B cell (primary cell): ENCODE measurements at regions not wholly inside any gene's neighbourhood (a gene's known extent, or its start where the extent isn't known, plus 50 kb on each side); places are given as distances from the start of the nearest gene placed in this dataset.

Experiments
- ATAC-seq: fragments of 200-7000 bp; cut with Tn5 transposase; one replicate; pipeline ENCODE4 v1.10.0; 2021; ENCODE audit warnings: low read depth, mild to moderate bottlenecking, moderate number of reproducible peaks, moderate library complexity
- CTCF ChIA-PET: fragments of 350-600 bp; sonication (Branson Sonifier 250); formaldehyde crosslinking; loops from one replicate; lab custom pipeline; 2021; ENCODE audit warnings: antibody characterized with exemption, inconsistent platforms; lab: Charles Lee
- POLR2A ChIA-PET: fragments of 350-600 bp; sonication (Branson Sonifier 250); formaldehyde crosslinking; loops from one replicate; lab custom pipeline; 2021; ENCODE audit warnings: antibody characterized with exemption; lab: Charles Lee
- DNase-seq: peaks from one replicate; pipeline ENCODE4 v3.0.0; 2013
- H2AFZ ChIP-seq: 2 replicates; pipeline ENCODE4 v1.6.1; 2012; ENCODE audit warnings: mild to moderate bottlenecking, low read depth, low read length; ENCODE audit not compliant: insufficient read depth, poor library complexity, severe bottlenecking
- H3K27ac ChIP-seq, 2 donors: 1 replicate in 1 of 2; 2 replicates in 1 of 2; pipeline ENCODE4 v1.5.1; 2012 to 2013; ENCODE audit warnings: low read length in 2 of 2, mild to moderate bottlenecking in 2 of 2, moderate library complexity in 1 of 2
- H3K27me3 ChIP-seq, 4 experiments: fragments of 200-600 bp in 1 of 4; sonication (generic) in 1 of 4; replicated peaks in 1 of 4; 1 replicate in 2 of 4; 2 replicates in 2 of 4; pipeline versions ENCODE4 v1.6.1 to v1.7.0; 2013 to 2016; ENCODE audit warnings: low read length in 3 of 4, mild to moderate bottlenecking in 2 of 4, mixed read lengths in 1 of 4, moderate library complexity in 1 of 4; ENCODE audit not compliant: insufficient read depth in 4 of 4, control insufficient read depth in 3 of 4; ENCODE audit errors: control extremely low read depth in 1 of 4
- H3K36me3 ChIP-seq, 2 experiments: replicated peaks in 1 of 2; 1 replicate in 1 of 2; 2 replicates in 1 of 2; pipeline versions ENCODE4 v1.6.1 to v1.7.1; 2013; ENCODE audit warnings: low read length in 1 of 2; ENCODE audit not compliant: insufficient read depth in 2 of 2, control insufficient read depth in 1 of 2; ENCODE audit errors: control extremely low read depth in 1 of 2, extremely low read depth in 1 of 2
- H3K4me1 ChIP-seq, 2 donors: fragments of 200-600 bp in 1 of 2; sonication (generic) in 1 of 2; 1 replicate in 1 of 2; 2 replicates in 1 of 2; pipeline versions ENCODE4 v1.5.1 to v1.6.1; 2013 to 2017; ENCODE audit warnings: low read length in 2 of 2; ENCODE audit not compliant: control insufficient read depth in 2 of 2, insufficient read depth in 2 of 2
- H3K4me2 ChIP-seq: replicated peaks from 2 replicates; pipeline ENCODE3; 2012; ENCODE audit warnings: mild to moderate bottlenecking, low read depth, low read length; ENCODE audit not compliant: poor library complexity, severe bottlenecking
- H3K4me3 ChIP-seq, 5 experiments: fragments of 200-600 bp in 1 of 5; sonication (generic) in 1 of 5; 1 replicate in 3 of 5; 2 replicates in 2 of 5; pipeline versions ENCODE4 v1.5.1 to v1.7.0; 2011 to 2016; ENCODE audit warnings: low read length in 4 of 5, mild to moderate bottlenecking in 4 of 5, low read depth in 2 of 5, control low read depth in 1 of 5, moderate library complexity in 1 of 5; ENCODE audit not compliant: insufficient read depth in 1 of 5; ENCODE audit errors: control extremely low read depth in 1 of 5, extremely low read depth in 1 of 5
- H3K79me2 ChIP-seq: fragments of 200-600 bp; sonication (generic); one replicate; pipeline ENCODE4 v1.6.0; 2016; ENCODE audit warnings: low read length; ENCODE audit not compliant: control insufficient read depth, insufficient read depth
- H3K9ac ChIP-seq: fragments of 200-600 bp; sonication (generic); 2 replicates; pipeline ENCODE4 v1.6.1; 2017; ENCODE audit warnings: mild to moderate bottlenecking, low read length, moderate library complexity
- H3K9me3 ChIP-seq, 3 donors: one replicate each; pipeline versions ENCODE4 v1.6.1 to v1.7.1; 2013; ENCODE audit warnings: low read length in 2 of 3; ENCODE audit not compliant: control insufficient read depth in 2 of 3, insufficient read depth in 1 of 3; ENCODE audit errors: control extremely low read depth in 1 of 3
- H4K20me1 ChIP-seq: 2 replicates; pipeline ENCODE4 v1.6.0; 2012; ENCODE audit warnings: mild to moderate bottlenecking, low read length; ENCODE audit not compliant: insufficient read depth, control insufficient read depth, poor library complexity, severe bottlenecking
- H3K27ac Mint-ChIP-seq: one replicate; pipeline ENCODE4 v1.8.0; 2021; ENCODE audit warnings: mixed read lengths
- H3K27me3 Mint-ChIP-seq: one replicate; pipeline ENCODE4 v1.8.0; 2021; ENCODE audit warnings: mixed read lengths
- H3K4me1 Mint-ChIP-seq: one replicate; pipeline ENCODE4 v1.8.0; 2021; ENCODE audit warnings: mixed read lengths
- H3K4me3 Mint-ChIP-seq: one replicate; pipeline ENCODE4 v1.8.0; 2021; ENCODE audit warnings: mixed read lengths
- H3K9me3 Mint-ChIP-seq: one replicate; pipeline ENCODE4 v1.8.0; 2022; ENCODE audit warnings: mixed read lengths; ENCODE audit not compliant: insufficient read depth
- EZH2 ChIP-seq: IDR thresholded peaks from 2 replicates; pipeline ENCODE4 v1.6.1; 2012; ENCODE audit warnings: borderline replicate concordance, low read depth, mild to moderate bottlenecking, moderate library complexity, low read length; ENCODE audit not compliant: insufficient read depth, poor library complexity, severe bottlenecking
- WGBS: methylation state at CpG from one replicate; pipeline ENCODE4 v1.1.5; 2013; ENCODE audit warnings: missing lambda C conversion rate; ENCODE audit not compliant: insufficient coverage; 5-methylcytosine and 5-hydroxymethylcytosine counted together
- intact Hi-C: fragments of 100-400 bp; cut with micrococcal nuclease; formaldehyde crosslinking; loops from one replicate; pipeline ENCODE4 v1.10.0; 2022
- TF ChIP-seq, protein P1 (sequence below): fragments of 200-600 bp; IDR thresholded peaks from one replicate; pipeline ENCODE4 v1.8.0; 2022; ENCODE audit warnings: antibody characterized with exemption, mild to moderate bottlenecking

DNA sequence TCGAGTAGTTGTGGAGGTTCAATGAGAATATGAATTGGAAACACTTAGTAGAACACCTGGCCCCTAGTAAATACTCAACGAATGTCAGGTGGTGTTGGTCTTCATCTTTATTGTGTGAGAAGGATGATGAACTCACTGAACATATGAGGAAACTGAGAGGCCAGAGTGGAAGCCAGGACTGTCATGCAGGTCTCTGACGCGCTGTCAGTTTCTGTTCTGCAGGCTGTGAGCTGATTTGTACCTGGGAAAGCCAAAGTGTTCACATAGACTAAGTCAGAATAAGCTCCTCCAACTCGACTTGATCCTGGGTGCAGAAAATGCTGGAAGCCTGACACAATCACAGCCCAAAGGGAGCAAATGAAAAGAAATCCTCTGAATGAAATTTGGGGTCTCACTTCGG, 222.2 kb downstream of the LY86 start:
- peak overlapping the region; percentile 32 to 73 for H3K27ac ChIP-seq
- Mint-ChIP-seq H3K27ac (peak overlapping the region; percentile 26), H3K4me3 (peak overlapping the region; percentile 89), H3K27me3 (peaks cover 12% of the 10 kb centered on the region), H3K4me1 (peaks cover 41% of the 10 kb centered on the region), H3K9me3 (no peaks in the 10 kb centered on the region)
- no peaks in the 10 kb centered on the region for H3K27me3 ChIP-seq
- peak overlapping the region; percentile 85 for H3K4me2 ChIP-seq
- H3K4me1 ChIP-seq: peaks cover 26 to 29% of the 10 kb centered on the region in 2 donors
- no peaks in the 10 kb centered on the region for H4K20me1 ChIP-seq
- peak overlapping the region; percentile 76 for H2AFZ ChIP-seq
- DNase-seq (peak; percentile 53), ATAC-seq (peak; percentile 37)
- POLR2A ChIA-PET: no interaction called here
- no peaks in the 10 kb centered on the region for H3K36me3 ChIP-seq
- intact Hi-C loops: no loop called here
- H3K79me2 ChIP-seq: no peaks in the 10 kb centered on the region
- peak overlapping the region; percentile 81 for H3K9ac ChIP-seq
- H3K9me3 ChIP-seq: no peaks in the 10 kb centered on the region
- CTCF ChIA-PET: interaction anchor here (1.3 to 1.9 kb wide), 2 partner anchors 11 to 433 kb away, joined by 3 to 6 read pairs; no protein-coding TSS in a partner anchor
- 35% methylated on average over 5 of the region's 6 CpGs for WGBS
- no peak for TF ChIP-seq EZH2
- TF ChIP-seq, protein P1, sequence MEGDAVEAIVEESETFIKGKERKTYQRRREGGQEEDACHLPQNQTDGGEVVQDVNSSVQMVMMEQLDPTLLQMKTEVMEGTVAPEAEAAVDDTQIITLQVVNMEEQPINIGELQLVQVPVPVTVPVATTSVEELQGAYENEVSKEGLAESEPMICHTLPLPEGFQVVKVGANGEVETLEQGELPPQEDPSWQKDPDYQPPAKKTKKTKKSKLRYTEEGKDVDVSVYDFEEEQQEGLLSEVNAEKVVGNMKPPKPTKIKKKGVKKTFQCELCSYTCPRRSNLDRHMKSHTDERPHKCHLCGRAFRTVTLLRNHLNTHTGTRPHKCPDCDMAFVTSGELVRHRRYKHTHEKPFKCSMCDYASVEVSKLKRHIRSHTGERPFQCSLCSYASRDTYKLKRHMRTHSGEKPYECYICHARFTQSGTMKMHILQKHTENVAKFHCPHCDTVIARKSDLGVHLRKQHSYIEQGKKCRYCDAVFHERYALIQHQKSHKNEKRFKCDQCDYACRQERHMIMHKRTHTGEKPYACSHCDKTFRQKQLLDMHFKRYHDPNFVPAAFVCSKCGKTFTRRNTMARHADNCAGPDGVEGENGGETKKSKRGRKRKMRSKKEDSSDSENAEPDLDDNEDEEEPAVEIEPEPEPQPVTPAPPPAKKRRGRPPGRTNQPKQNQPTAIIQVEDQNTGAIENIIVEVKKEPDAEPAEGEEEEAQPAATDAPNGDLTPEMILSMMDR: no peak
- H3K4me3 ChIP-seq: peak overlapping the region; percentile 54 to 84 (median 65)

DNA sequence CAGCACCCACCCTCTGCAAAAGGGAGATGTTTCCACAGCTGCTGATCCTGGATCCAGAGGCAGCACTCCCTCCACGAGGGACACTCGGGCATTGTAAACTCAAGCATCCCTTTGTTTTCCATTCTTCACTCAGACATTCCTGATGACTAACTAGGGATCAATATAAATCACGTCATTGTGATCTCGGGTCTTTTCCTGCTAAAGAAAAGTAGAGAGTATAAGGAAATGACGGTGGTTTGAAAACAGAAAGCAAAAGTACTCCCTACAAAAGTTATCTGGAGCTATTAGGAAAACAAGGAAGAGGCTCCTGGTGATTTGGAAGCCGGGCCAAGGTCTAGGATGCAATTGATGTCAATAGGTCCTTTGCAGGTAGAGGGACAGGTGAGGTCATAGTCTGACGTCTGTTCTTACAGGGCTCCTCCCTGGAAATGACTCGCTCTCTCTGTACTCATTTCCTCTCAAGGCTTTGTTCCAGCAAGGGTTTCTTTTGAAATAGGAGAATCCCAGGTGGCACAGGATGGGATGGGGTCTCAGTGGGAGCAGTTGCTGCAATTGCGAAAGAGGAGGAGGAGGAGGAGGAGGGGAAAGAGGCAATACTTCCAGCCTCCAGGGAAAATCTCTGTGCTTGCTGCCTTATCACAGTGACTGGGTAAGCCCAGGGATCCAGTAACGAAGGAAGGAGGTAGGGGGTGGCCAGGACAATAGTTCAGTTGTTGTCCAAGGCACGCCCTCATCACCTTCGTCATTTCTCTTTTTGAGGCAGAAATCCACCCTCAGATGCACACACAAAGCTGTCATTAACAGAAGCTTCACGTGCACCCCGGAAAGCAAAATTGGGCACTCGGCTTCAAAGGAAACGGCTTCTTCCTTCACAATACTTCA, 222.8 kb downstream of the LY86 start:
- Histone ChIP-seq H3K79me2 (no peaks in the 10 kb centered on the region), H4K20me1 (no peaks in the 10 kb centered on the region), H3K36me3 (no peaks in the 10 kb centered on the region), H3K9ac (peak overlapping the region; percentile 81), H3K27me3 (no peaks in the 10 kb centered on the region), H3K27ac (peak overlapping the region; percentile 32 to 73), H3K4me2 (peak overlapping the region; percentile 85), H3K4me3 (peak overlapping the region; percentile 54 to 84 (median 65)), H3K9me3 (no peaks in the 10 kb centered on the region), H2AFZ (peak overlapping the region; percentile 76), H3K4me1 (peaks cover 22% of the 10 kb centered on the region in 2 donors)
- peak overlapping the region; percentile 84 for H3K27ac Mint-ChIP-seq
- ATAC-seq: peak; percentile 52
- no peaks in the 10 kb centered on the region for H3K9me3 Mint-ChIP-seq
- peaks cover 36% of the 10 kb centered on the region for H3K4me1 Mint-ChIP-seq
- DNase-seq: peak; percentile 64
- POLR2A ChIA-PET: no interaction called here
- H3K4me3 Mint-ChIP-seq: peak overlapping the region; percentile 89
- peaks cover 12% of the 10 kb centered on the region for H3K27me3 Mint-ChIP-seq
- CTCF ChIA-PET: interaction anchor here (0.7 to 1.9 kb wide), 3 partner anchors 12 to 432 kb away, joined by 3 to 6 read pairs (median 3); no protein-coding TSS in a partner anchor
- intact Hi-C loops: no loop called here
- TF ChIP-seq, protein P1: no peak
- no peak for TF ChIP-seq EZH2
- 8% methylated on average over 7 of the region's 16 CpGs for WGBS
